CD4-positive, alpha-beta T cell treated with Interleukin-15 for 4 hours (primary cell): ENCODE measurements at regions not wholly inside any gene's neighbourhood (a gene's known extent, or its start where the extent isn't known, plus 50 kb on each side); places are given as distances from the start of the nearest gene placed in this dataset.
"Not testable (repeated sequence)": the region's sequence is repeated elsewhere in the genome, so short reads cannot be mapped to it uniquely, and the experiment has no call there.

Source experiments
- DNase-seq: peaks from one replicate; pipeline ENCODE4 v3.0.0-alpha.2; 2020; ENCODE audit warnings: low spot score

- no peak for DNase-seq
These were observed 187.5 kb upstream of the MARCKS start for GRCh38 chr6:113669606-113670005.

- no peak for DNase-seq
These were observed 185.7 kb upstream of the MARCKS start for GRCh38 chr6:113671421-113671820.

GRCh38 chr6:113672491-113673149 is 184.5 kb upstream of the MARCKS start:
- no peak for DNase-seq

- DNase-seq: no peak
These were observed 183.1 kb upstream of the MARCKS start for GRCh38 chr6:113674075-113674474.

- no peak for DNase-seq
These were observed 181.1 kb upstream of the MARCKS start for GRCh38 chr6:113676057-113676456.

- no peak for DNase-seq
These were observed 180.2 kb upstream of the MARCKS start for GRCh38 chr6:113676968-113677367.

GRCh38 chr6:113679051-113679450 is 178.1 kb upstream of the MARCKS start:
- DNase-seq: no peak

- no peak for DNase-seq
These were observed 176.8 kb upstream of the MARCKS start for GRCh38 chr6:113680301-113680700.

- no peak for DNase-seq
These were observed 173.2 kb upstream of the MARCKS start for GRCh38 chr6:113683968-113684367.

GRCh38 chr6:113684382-113684901 is 172.7 kb upstream of the MARCKS start:
- DNase-seq: no peak

- no peak for DNase-seq
These were observed 171.1 kb upstream of the MARCKS start for GRCh38 chr6:113686049-113686448.

- not testable (repeated sequence) for DNase-seq
These were observed 167.5 kb upstream of the MARCKS start for GRCh38 chr6:113689620-113690019.

- DNase-seq: no peak
These were observed 166.6 kb upstream of the MARCKS start for GRCh38 chr6:113690281-113691259.

- DNase-seq: no peak
These were observed 165.9 kb upstream of the MARCKS start for GRCh38 chr6:113691260-113691656.

GRCh38 chr6:113693851-113694250 is 163.3 kb upstream of the MARCKS start:
- DNase-seq: no peak

- DNase-seq: no peak
These were observed 162.7 kb upstream of the MARCKS start for GRCh38 chr6:113694278-113695077.

- DNase-seq: no peak
These were observed 161.6 kb upstream of the MARCKS start for GRCh38 chr6:113695516-113695915.

- no peak for DNase-seq
These were observed 160.2 kb upstream of the MARCKS start for GRCh38 chr6:113696960-113697359.

- no peak for DNase-seq
These were observed 159.3 kb upstream of the MARCKS start for GRCh38 chr6:113697632-113698410.

GRCh38 chr6:113699239-113699638 is 157.9 kb upstream of the MARCKS start:
- DNase-seq: no peak

GRCh38 chr6:113701552-113702254 is 155.4 kb upstream of the MARCKS start:
- DNase-seq: no peak
